ENCODE measurements at regions not wholly inside any gene's neighbourhood (a gene's known extent, or its start where the extent isn't known, plus 50 kb on each side); places are given as distances from the start of the nearest gene placed in this dataset.

- H3K4me1 ChIP-seq: no peaks in the 10 kb centered on the region
- intact Hi-C loops (cut with DNase I; ENCODE audit: low total_unique reads): no loop called here
- no peak for DNase-seq
- no peak overlapping the region for H3K4me3 ChIP-seq
- no peaks in the 10 kb centered on the region for H3K9me3 ChIP-seq
- H3K36me3 ChIP-seq (ENCODE audit: low read depth, missing control alignments): no peaks in the 10 kb centered on the region
- no peaks in the 10 kb centered on the region for H3K27me3 ChIP-seq
- no peak overlapping the region for H3K27ac ChIP-seq
- 82 to 99% methylated on average over 6 to 7 of the region's 7 CpGs for WGBS, 2 donors
- TF ChIP-seq POLR2A (IDR thresholded peaks at IDR 0.05) (no peak), CTCF (IDR thresholded peaks at IDR 0.05) (no peak)
Measured at GRCh38 chr10:108095932-108096925, 931.7 kb upstream of the SORCS1 start.

GRCh38 chr10:108090476-108091215, 926.1 kb upstream of the SORCS1 start:
- Histone ChIP-seq H3K27me3 (no peaks in the 10 kb centered on the region), H3K9me3 (no peaks in the 10 kb centered on the region), H3K4me3 (no peak overlapping the region), H3K27ac (no peak overlapping the region), H3K4me1 (no peaks in the 10 kb centered on the region), H3K36me3 (ENCODE audit: low read depth, missing control alignments) (no peaks in the 10 kb centered on the region)
- TF ChIP-seq CTCF (IDR thresholded peaks at IDR 0.05) (no peak), POLR2A (IDR thresholded peaks at IDR 0.05) (no peak)
- WGBS, 2 donors: 89 to 96% methylated on average over 3 of the region's 3 CpGs
- no peak for DNase-seq
- intact Hi-C loops (cut with DNase I; ENCODE audit: low total_unique reads): no loop called here

- intact Hi-C loops (cut with DNase I; ENCODE audit: low total_unique reads): no loop called here
- no peak for TF ChIP-seq CTCF (IDR thresholded peaks at IDR 0.05)
- no peak for TF ChIP-seq POLR2A (IDR thresholded peaks at IDR 0.05)
- H3K4me3 ChIP-seq: no peak overlapping the region
- H3K27ac ChIP-seq: no peak overlapping the region
- no peaks in the 10 kb centered on the region for H3K27me3 ChIP-seq
- no peaks in the 10 kb centered on the region for H3K9me3 ChIP-seq
- no peaks in the 10 kb centered on the region for H3K4me1 ChIP-seq
- WGBS, 2 donors: 89 to 92% methylated on average over 1 of the region's 1 CpG
- no peaks in the 10 kb centered on the region for H3K36me3 ChIP-seq (ENCODE audit: low read depth, missing control alignments)
- no peak for DNase-seq
Measured at GRCh38 chr10:108086502-108086901, 922.0 kb upstream of the SORCS1 start.

GRCh38 chr10:108082596-108082995, 918.1 kb upstream of the SORCS1 start:
- intact Hi-C loops (cut with DNase I; ENCODE audit: low total_unique reads): no loop called here
- 83 to 87% methylated on average over 1 of the region's 1 CpG for whole genome bisulfite sequencing, 2 donors
- H3K4me1 ChIP-seq: no peaks in the 10 kb centered on the region
- DNase-seq: no peak
- no peak overlapping the region for H3K27ac ChIP-seq
- no peaks in the 10 kb centered on the region for H3K9me3 ChIP-seq
- H3K4me3 ChIP-seq: no peak overlapping the region
- no peaks in the 10 kb centered on the region for H3K36me3 ChIP-seq (ENCODE audit: low read depth, missing control alignments)
- TF ChIP-seq POLR2A (IDR thresholded peaks at IDR 0.05) (no peak), CTCF (IDR thresholded peaks at IDR 0.05) (no peak)
- no peaks in the 10 kb centered on the region for H3K27me3 ChIP-seq

All from testis (tissue), 2 donors.